Osteoblast (primary cell): ENCODE measurements at regions not wholly inside any gene's neighbourhood (a gene's known extent, or its start where the extent isn't known, plus 50 kb on each side); places are given as distances from the start of the nearest gene placed in this dataset.

Source experiments
- DNase-seq: peaks from one replicate; pipeline ENCODE4 v3.0.0; 2011; ENCODE audit warnings: low spot score, mixed read lengths; ENCODE audit not compliant: insufficient read length; ENCODE audit errors: missing footprints
- H2AFZ ChIP-seq: 2 replicates; pipeline ENCODE4 v1.6.0; 2011; ENCODE audit warnings: mild to moderate bottlenecking, low read length
- H3K27ac ChIP-seq: 2 replicates; pipeline ENCODE4 v1.5.1; 2011; ENCODE audit warnings: mild to moderate bottlenecking, low read depth, low read length, moderate library complexity
- H3K27me3 ChIP-seq: 2 replicates; pipeline ENCODE4 v1.6.0; 2012; ENCODE audit warnings: mild to moderate bottlenecking, control low read depth, inconsistent platforms, low read length, moderate library complexity; ENCODE audit not compliant: insufficient read depth
- H3K36me3 ChIP-seq: 2 replicates; pipeline ENCODE4 v1.5.1; 2011; ENCODE audit warnings: mild to moderate bottlenecking, low read length, control low read depth, moderate library complexity; ENCODE audit not compliant: insufficient read depth
- H3K4me1 ChIP-seq: 2 replicates; pipeline ENCODE4 v1.5.1; 2011; ENCODE audit warnings: mild to moderate bottlenecking, low read length, control low read depth, moderate library complexity; ENCODE audit not compliant: insufficient read depth
- H3K4me2 ChIP-seq: 2 replicates; pipeline ENCODE4 v1.6.0; 2011; ENCODE audit warnings: mild to moderate bottlenecking, low read length; ENCODE audit not compliant: insufficient read depth
- H3K4me3 ChIP-seq: fragments of 200-600 bp; sonication (generic); 3 replicates; pipeline ENCODE4 v1.5.1; 2012; ENCODE audit warnings: mild to moderate bottlenecking, low read length, inconsistent platforms; ENCODE audit not compliant: insufficient read depth
- H3K79me2 ChIP-seq: 2 replicates; pipeline ENCODE4 v1.6.0; 2012; ENCODE audit warnings: mild to moderate bottlenecking, low read length, control low read depth, inconsistent platforms; ENCODE audit not compliant: insufficient read depth
- H3K9me3 ChIP-seq: 2 replicates; pipeline ENCODE4 v1.5.1; 2011; ENCODE audit warnings: low read depth, low read length, control low read depth
- H4K20me1 ChIP-seq: 2 replicates; pipeline ENCODE4 v1.6.0; 2012; ENCODE audit warnings: mild to moderate bottlenecking, low read length, control low read depth; ENCODE audit not compliant: insufficient read depth
- CTCF ChIP-seq: IDR thresholded peaks from 2 replicates; pipeline ENCODE4 v1.5.1; 2011; ENCODE audit warnings: mild to moderate bottlenecking, low read depth, low read length, moderate library complexity; ENCODE audit errors: extremely low read depth

DNA sequence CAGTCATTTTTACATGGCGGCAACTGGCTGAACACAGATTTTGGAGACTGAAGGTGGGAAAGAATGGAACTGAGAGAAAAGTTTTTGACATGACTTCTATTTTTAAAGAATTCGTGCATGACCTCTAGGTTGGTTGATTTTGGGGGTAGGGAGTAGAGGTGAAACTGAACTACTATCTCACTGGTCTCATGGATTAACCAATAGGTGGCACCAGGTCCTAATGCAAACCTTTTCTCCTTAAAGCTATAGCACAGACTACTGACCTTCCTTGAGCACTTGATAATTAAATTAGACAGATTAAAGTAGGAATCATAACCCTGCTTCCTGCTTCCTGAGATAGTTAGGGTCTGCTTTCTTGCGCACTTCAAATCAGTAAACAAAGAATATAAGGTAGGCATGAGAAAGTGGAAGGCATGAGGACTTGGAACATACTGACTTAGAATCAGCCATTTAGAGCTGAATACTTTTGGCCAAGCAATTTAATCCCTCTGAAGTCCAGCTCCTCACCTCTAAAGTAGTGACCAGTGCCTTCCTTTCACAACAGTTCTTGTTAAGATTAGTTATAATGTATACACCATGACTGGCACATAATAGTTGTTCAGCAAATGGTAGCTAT is 206.0 kb downstream of the CENPF start:
- Histone ChIP-seq H3K79me2 (no peaks in the 10 kb centered on the region), H3K36me3 (no peaks in the 10 kb centered on the region), H3K4me2 (no peak overlapping the region), H3K9me3 (peaks cover 6% of the 10 kb centered on the region), H3K27me3 (no peaks in the 10 kb centered on the region), H3K4me1 (no peaks in the 10 kb centered on the region), H4K20me1 (no peaks in the 10 kb centered on the region), H3K27ac (no peak overlapping the region), H2AFZ (peak overlapping the region; percentile 51), H3K4me3 (no peak overlapping the region)
- peak; percentile 49 for DNase-seq
- peak; percentile 49 for TF ChIP-seq CTCF

- H3K9me3 ChIP-seq: no peaks in the 10 kb centered on the region
- H3K36me3 ChIP-seq: no peaks in the 10 kb centered on the region
- no peaks in the 10 kb centered on the region for H3K79me2 ChIP-seq
- H3K4me3 ChIP-seq: no peak overlapping the region
- H4K20me1 ChIP-seq: no peaks in the 10 kb centered on the region
- H3K27me3 ChIP-seq: no peaks in the 10 kb centered on the region
- no peak overlapping the region for H3K27ac ChIP-seq
- peak; percentile 20 for TF ChIP-seq CTCF
- H2AFZ ChIP-seq: no peak overlapping the region
- no peaks in the 10 kb centered on the region for H3K4me1 ChIP-seq
- H3K4me2 ChIP-seq: no peak overlapping the region
- DNase-seq: no peak
Observed at GRCh38 chr1:214816603-214817002, 213.6 kb downstream of the CENPF start.

- Histone ChIP-seq H3K4me1 (no peaks in the 10 kb centered on the region), H3K36me3 (no peaks in the 10 kb centered on the region), H3K9me3 (no peaks in the 10 kb centered on the region), H2AFZ (no peak overlapping the region), H4K20me1 (no peaks in the 10 kb centered on the region), H3K27ac (no peak overlapping the region), H3K4me3 (no peak overlapping the region), H3K4me2 (no peak overlapping the region), H3K79me2 (no peaks in the 10 kb centered on the region), H3K27me3 (no peaks in the 10 kb centered on the region)
- DNase-seq: no peak
- no peak for TF ChIP-seq CTCF
Observed at GRCh38 chr1:214823311-214824117, 220.5 kb downstream of the CENPF start.

- H3K27ac ChIP-seq: no peak overlapping the region
- H3K27me3 ChIP-seq: no peaks in the 10 kb centered on the region
- H3K4me3 ChIP-seq: no peak overlapping the region
- H3K79me2 ChIP-seq: no peaks in the 10 kb centered on the region
- no peaks in the 10 kb centered on the region for H4K20me1 ChIP-seq
- no peaks in the 10 kb centered on the region for H3K36me3 ChIP-seq
- H2AFZ ChIP-seq: no peak overlapping the region
- no peak for TF ChIP-seq CTCF
- H3K4me2 ChIP-seq: no peak overlapping the region
- DNase-seq: no peak
- H3K4me1 ChIP-seq: no peaks in the 10 kb centered on the region
- no peaks in the 10 kb centered on the region for H3K9me3 ChIP-seq
Observed at GRCh38 chr1:214824763-214825162, 221.8 kb downstream of the CENPF start.
